ENCODE measurements at regions not wholly inside any gene's neighbourhood (a gene's known extent, or its start where the extent isn't known, plus 50 kb on each side); places are given as distances from the start of the nearest gene placed in this dataset.

GRCh38 chr20:22836211-22836610, 198.9 kb upstream of the SSTR4 start:
- TF ChIP-seq CTCF (IDR thresholded peaks at IDR 0.05; ENCODE audit: extremely low read depth in 1 of 2, insufficient read depth in 1 of 2, low read depth in 1 of 2, low read length in 2 of 2) (no peak), POLR2A (IDR thresholded peaks at IDR 0.05; ENCODE audit: low read depth, low read length) (no peak), POLR2AphosphoS5 (IDR thresholded peaks at IDR 0.05; ENCODE audit: insufficient read depth, low read depth, low read length) (no peak), EZH2 (IDR thresholded peaks at IDR 0.05; ENCODE audit: borderline replicate concordance, low read depth, low read length, severe bottlenecking) (no peak), GATA2 (IDR thresholded peaks at IDR 0.05; ENCODE audit: insufficient read depth, insufficient read length, low read depth, low read length) (no peak), JUN (IDR thresholded peaks at IDR 0.05; ENCODE audit: borderline replicate concordance, insufficient read depth, insufficient read length, low read depth) (no peak), MYC (IDR thresholded peaks at IDR 0.05; ENCODE audit: low read depth, low read length) (no peak), MAX (IDR thresholded peaks at IDR 0.05; ENCODE audit: insufficient read depth, insufficient read length) (no peak), FOS (IDR thresholded peaks at IDR 0.05; ENCODE audit: borderline replicate concordance, insufficient read depth, low read length) (no peak)

Measured in endothelial cell of umbilical vein (primary cell).